ENCODE measurements at regions not wholly inside any gene's neighbourhood (a gene's known extent, or its start where the extent isn't known, plus 50 kb on each side); places are given as distances from the start of the nearest gene placed in this dataset.

- no peak for TF ChIP-seq CTCF (IDR thresholded peaks at IDR 0.05)
- no peak for TF ChIP-seq EP300 (IDR thresholded peaks at IDR 0.05)
- no peak for TF ChIP-seq POLR2A (IDR thresholded peaks at IDR 0.05)
These were observed 545.0 kb upstream of the GRM7 start for GRCh38 chr3:6315906-6316305.
